ENCODE measurements at regions not wholly inside any gene's neighbourhood (a gene's known extent, or its start where the extent isn't known, plus 50 kb on each side); places are given as distances from the start of the nearest gene placed in this dataset.

GRCh38 chr9:94204174-94204573 lies 54.9 kb upstream of the ZNF169 start:
- TF ChIP-seq CTCF (IDR thresholded peaks at IDR 0.05; ENCODE audit: insufficient read depth, low read length, poor library complexity, severe bottlenecking), result no peak
- TF ChIP-seq EZH2phosphoT487 (conservative IDR thresholded peaks at IDR 0.05; ENCODE audit: low read length), result no peak
- Histone ChIP-seq H3K9me3 (ENCODE audit: insufficient read depth, low read length) (no peaks in the 10 kb centered on the region), H3K4me3 (ENCODE audit: insufficient read depth, low read length, poor library complexity, severe bottlenecking) (no peak overlapping the region), H3K4me2 (ENCODE audit: low read depth, low read length, poor library complexity, severe bottlenecking) (no peak overlapping the region), H3K9ac (ENCODE audit: low read length) (no peak overlapping the region), H3K79me2 (ENCODE audit: insufficient read depth, low read length) (no peaks in the 10 kb centered on the region), H3K27me3 (ENCODE audit: low read length) (no peaks in the 10 kb centered on the region), H2AFZ (ENCODE audit: low read depth, low read length, severe bottlenecking) (no peak overlapping the region), H3F3A (ENCODE audit: insufficient read depth) (no peaks in the 10 kb centered on the region), H4K20me1 (ENCODE audit: low read depth, low read length) (no peaks in the 10 kb centered on the region), H3K36me3 (ENCODE audit: low read length) (no peaks in the 10 kb centered on the region), H3K27ac (ENCODE audit: low read depth, low read length) (no peak overlapping the region), H3K9me2 (replicated peaks; ENCODE audit: insufficient read depth, low read length) (no peaks in the 10 kb centered on the region)

- H3K9me2 ChIP-seq (replicated peaks; ENCODE audit: insufficient read depth, low read length), result no peaks in the 10 kb centered on the region
- H2AFZ ChIP-seq (ENCODE audit: low read depth, low read length, severe bottlenecking), result no peak overlapping the region
- H3K9ac ChIP-seq (ENCODE audit: low read length), result no peak overlapping the region
- H3K27ac ChIP-seq (ENCODE audit: low read depth, low read length), result no peak overlapping the region
- H4K20me1 ChIP-seq (ENCODE audit: low read depth, low read length), result no peaks in the 10 kb centered on the region
- no peak overlapping the region for H3K4me3 ChIP-seq (ENCODE audit: insufficient read depth, low read length, poor library complexity, severe bottlenecking)
- no peaks in the 10 kb centered on the region for H3K36me3 ChIP-seq (ENCODE audit: low read length)
- H3K79me2 ChIP-seq (ENCODE audit: insufficient read depth, low read length), result no peaks in the 10 kb centered on the region
- no peaks in the 10 kb centered on the region for H3K27me3 ChIP-seq (ENCODE audit: low read length)
- no peak overlapping the region for H3K4me2 ChIP-seq (ENCODE audit: low read depth, low read length, poor library complexity, severe bottlenecking)
- H3F3A ChIP-seq (ENCODE audit: insufficient read depth), result no peaks in the 10 kb centered on the region
- H3K9me3 ChIP-seq (ENCODE audit: insufficient read depth, low read length), result no peaks in the 10 kb centered on the region
- TF ChIP-seq EZH2phosphoT487 (conservative IDR thresholded peaks at IDR 0.05; ENCODE audit: low read length) (no peak), CTCF (IDR thresholded peaks at IDR 0.05; ENCODE audit: insufficient read depth, low read length, poor library complexity, severe bottlenecking) (no peak)
These were observed 51.3 kb upstream of the ZNF169 start for GRCh38 chr9:94207781-94208180.
